ENCODE measurements at regions not wholly inside any gene's neighbourhood (a gene's known extent, or its start where the extent isn't known, plus 50 kb on each side); places are given as distances from the start of the nearest gene placed in this dataset.

- no peak overlapping the region for H2BK20ac ChIP-seq (ENCODE audit: low read depth, low read length)
- H2AFZ ChIP-seq (replicated peaks; ENCODE audit: low read length, poor library complexity): no peak overlapping the region
- DNase-seq (no peak), ATAC-seq (ENCODE audit: low read depth) (no peak)
- H3K4me3 ChIP-seq (ENCODE audit: insufficient read depth, low read depth, low read length): no peak overlapping the region
- H2BK15ac ChIP-seq (ENCODE audit: low read depth, low read length): no peak overlapping the region
- no peak overlapping the region for H3K18ac ChIP-seq (ENCODE audit: low read depth, low read length)
- no peak overlapping the region for H2BK120ac ChIP-seq (ENCODE audit: low read depth, low read length)
- no peak overlapping the region for H3K14ac ChIP-seq (replicated peaks; ENCODE audit: low read depth, low read length)
- H3K79me1 ChIP-seq (ENCODE audit: low read depth in 1 of 2, low read length in 2 of 2): no peaks in the 10 kb centered on the region
- no peak overlapping the region for H2AK5ac ChIP-seq (ENCODE audit: low read depth, low read length)
- no peak overlapping the region for H3K4ac ChIP-seq (ENCODE audit: low read depth, low read length)
- no peak overlapping the region for H2BK5ac ChIP-seq (ENCODE audit: low read depth, low read length, poor library complexity, severe bottlenecking)
- H3K27ac ChIP-seq (ENCODE audit: insufficient read depth, low read length): no peak overlapping the region
- intact Hi-C loops (cut with micrococcal nuclease): loop anchor here (10.0 kb wide), 1 partner anchor 306 kb away; no protein-coding TSS in a partner anchor
- ChIA-PET CTCF (no interaction called here), POLR2A (ENCODE audit: unreplicated experiment) (no interaction called here)
- no peak overlapping the region for H3K56ac ChIP-seq (ENCODE audit: extremely low read depth, insufficient read depth, low read length)
- in situ Hi-C loops (cut with MboI; ENCODE audit: low sequenced_read_pairs): no loop called here
- peaks cover 2% of the 10 kb centered on the region; the same call in 1 of the 2 replicates for H3K27me3 ChIP-seq (ENCODE audit: control insufficient read depth, insufficient read depth, low read length)
- BruUV-seq (replicated peaks): no TSS peak
- no peak overlapping the region for H3K9ac ChIP-seq (ENCODE audit: low read depth, low read length)
- no peak overlapping the region for H4K5ac ChIP-seq (ENCODE audit: low read depth, low read length)
- no peak overlapping the region for H4K91ac ChIP-seq (ENCODE audit: insufficient read depth, low read depth, low read length)
- no peak overlapping the region for H3K23ac ChIP-seq (ENCODE audit: low read depth, low read length)
- dilution Hi-C loops (cut with HindIII; ENCODE audit: low sequenced_read_pairs, unreplicated experiment): no loop called here
- no peaks in the 10 kb centered on the region for H3K36me3 ChIP-seq (ENCODE audit: control insufficient read depth, insufficient read depth, low read length)
- no peaks in the 10 kb centered on the region for H4K20me1 ChIP-seq (ENCODE audit: insufficient read depth, low read length)
- H3K9me1 ChIP-seq (ENCODE audit: insufficient read depth, low read length): no peaks in the 10 kb centered on the region
- H3K4me1 ChIP-seq (ENCODE audit: control insufficient read depth, insufficient read depth, low read length): peaks cover 8% of the 10 kb centered on the region
- TF ChIP-seq MXI1 (IDR thresholded peaks at IDR 0.05; ENCODE audit: borderline replicate concordance, low read depth, low read length) (no peak), POLR2A (IDR thresholded peaks at IDR 0.05; ENCODE audit: low read depth, low read length) (no peak), CEBPB (IDR thresholded peaks at IDR 0.05; ENCODE audit: low read depth, low read length) (no peak), MAFK (IDR thresholded peaks at IDR 0.05; ENCODE audit: low read depth, low read length) (no peak), FOS (IDR thresholded peaks at IDR 0.05; ENCODE audit: low read depth, low read length) (no peak), RAD21 (IDR thresholded peaks at IDR 0.05; ENCODE audit: low read length) (no peak), BHLHE40 (IDR thresholded peaks at IDR 0.05; ENCODE audit: low read depth, low read length) (no peak), RCOR1 (IDR thresholded peaks at IDR 0.05; ENCODE audit: insufficient replicate concordance, low read length) (no peak), CTCF (conservative IDR thresholded peaks at IDR 0.05; ENCODE audit: low read depth, low read length) (no peak), MAZ (IDR thresholded peaks at IDR 0.05; ENCODE audit: borderline replicate concordance, low read depth, low read length) (no peak), CHD1 (IDR thresholded peaks at IDR 0.05; ENCODE audit: low read depth, low read length) (no peak), SMC3 (IDR thresholded peaks at IDR 0.05; ENCODE audit: low read depth, low read length) (no peak), NFE2L2 (IDR thresholded peaks at IDR 0.05; ENCODE audit: low read depth, low read length) (no peak), RFX5 (IDR thresholded peaks at IDR 0.05; ENCODE audit: low read depth, low read length) (no peak), USF2 (IDR thresholded peaks at IDR 0.05; ENCODE audit: low read depth, low read length) (no peak)
- no peak overlapping the region for H3K4me2 ChIP-seq (ENCODE audit: low read depth, low read length)
- no peaks in the 10 kb centered on the region for H3K9me3 ChIP-seq (ENCODE audit: control insufficient read depth, insufficient read depth, low read length)
- 100% methylated on average over 2 of the region's 6 CpGs; no CpG with 5 or more reads in 1 of the 2 experiments for WGBS, 2 experiments (ENCODE audit: extremely low coverage in 2 of 2, insufficient read length in 1 of 2)
- no peak overlapping the region for H4K8ac ChIP-seq (ENCODE audit: low read depth in 2 of 2, low read length in 2 of 2)
- H2AK9ac ChIP-seq (replicated peaks; ENCODE audit: low read depth, low read length, poor library complexity): no peak overlapping the region
These were observed 213.3 kb downstream of the KCNRG start for GRCh38 chr13:50228527-50228926.
